ENCODE measurements at regions not wholly inside any gene's neighbourhood (a gene's known extent, or its start where the extent isn't known, plus 50 kb on each side); places are given as distances from the start of the nearest gene placed in this dataset.

GRCh38 chr18:76232779-76233178 lies 262.3 kb downstream of the ZNF516 start:
- ATAC-seq, result no peak
- no peak overlapping the region for H3K4me2 ChIP-seq

GRCh38 chr18:76232010-76232409 lies 263.0 kb downstream of the ZNF516 start:
- Mint-ChIP-seq H3K27ac (no peak overlapping the region), H3K4me1 (peaks cover 5% of the 10 kb centered on the region; the same call in 2 of the 3 replicates)
- ATAC-seq, result no peak
- TF ChIP-seq JUNB (IDR thresholded peaks at IDR 0.05; ENCODE audit: unreplicated experiment) (no peak), REST (IDR thresholded peaks at IDR 0.05; ENCODE audit: unreplicated experiment) (no peak)

More at GRCh38 chr18:76232779-76233178, 262.3 kb downstream of the ZNF516 start:
- Histone ChIP-seq H3K4me3 (no peak overlapping the region), H3K79me2 (replicated peaks; ENCODE audit: insufficient read depth) (no peaks in the 10 kb centered on the region), H3K36me3 (ENCODE audit: insufficient read depth) (no peaks in the 10 kb centered on the region), H4K20me1 (replicated peaks; ENCODE audit: insufficient read depth) (no peaks in the 10 kb centered on the region), H2AFZ (no peak overlapping the region), H3K4me1 (ENCODE audit: insufficient read depth) (no peaks in the 10 kb centered on the region), H3K27me3 (ENCODE audit: insufficient read depth) (no peaks in the 10 kb centered on the region), H3F3A (replicated peaks; ENCODE audit: low read depth) (no peaks in the 10 kb centered on the region), H3K9me2 (ENCODE audit: insufficient read depth) (peaks cover 7% of the 10 kb centered on the region; the same call in 1 of the 2 replicates), H3K27ac (ENCODE audit: low read depth) (no peak overlapping the region)
- no peak for DNase-seq (ENCODE audit: low spot score)
- peaks cover 5% of the 10 kb centered on the region; the same call in 2 of the 3 replicates for H3K4me1 Mint-ChIP-seq
- H3K4me3 Mint-ChIP-seq, result no peak overlapping the region
- TF ChIP-seq ETS1 (IDR thresholded peaks at IDR 0.05) (no peak), JUNB (IDR thresholded peaks at IDR 0.05; ENCODE audit: unreplicated experiment) (no peak), CTCF (conservative IDR thresholded peaks at IDR 0.05; ENCODE audit: low read depth in 2 of 2) (no peak), CREB1 (CRISPR knock-in tag; IDR thresholded peaks at IDR 0.05; ENCODE audit: low read depth) (no peak), EZH2 (IDR thresholded peaks at IDR 0.05; ENCODE audit: low read depth, unreplicated experiment) (no peak), ZNF331 (CRISPR knock-in tag; IDR thresholded peaks at IDR 0.05; ENCODE audit: low read depth) (no peak), STAT1 (IDR thresholded peaks at IDR 0.05; ENCODE audit: unreplicated experiment) (no peak), POLR2AphosphoS5 (IDR thresholded peaks at IDR 0.05; ENCODE audit: low read depth) (no peak), NANOG (IDR thresholded peaks at IDR 0.05; ENCODE audit: borderline replicate concordance) (no peak)
- H3K36me3 Mint-ChIP-seq (ENCODE audit: low read depth), result no peaks in the 10 kb centered on the region
- peaks cover 2% of the 10 kb centered on the region for H3K9me3 Mint-ChIP-seq
- no peak overlapping the region for H3K27ac Mint-ChIP-seq
- peaks cover 2% of the 10 kb centered on the region for H3K27me3 Mint-ChIP-seq (ENCODE audit: insufficient read depth, low read depth, poor library complexity)

More at GRCh38 chr18:76232010-76232409, 263.0 kb downstream of the ZNF516 start:
- Histone ChIP-seq H3K4me2 (no peak overlapping the region), H3K4me1 (ENCODE audit: insufficient read depth) (no peaks in the 10 kb centered on the region), H3K27me3 (ENCODE audit: insufficient read depth) (no peaks in the 10 kb centered on the region), H3K9me2 (ENCODE audit: insufficient read depth) (peaks cover 7% of the 10 kb centered on the region; the same call in 1 of the 2 replicates), H3K4me3 (no peak overlapping the region), H3K79me2 (replicated peaks; ENCODE audit: insufficient read depth) (no peaks in the 10 kb centered on the region), H3K36me3 (ENCODE audit: insufficient read depth) (no peaks in the 10 kb centered on the region), H4K20me1 (replicated peaks; ENCODE audit: insufficient read depth) (no peaks in the 10 kb centered on the region), H3K27ac (ENCODE audit: low read depth) (no peak overlapping the region), H3F3A (replicated peaks; ENCODE audit: low read depth) (no peaks in the 10 kb centered on the region), H2AFZ (no peak overlapping the region)
- DNase-seq (ENCODE audit: low spot score), result no peak
- Mint-ChIP-seq H3K4me3 (no peak overlapping the region), H3K27me3 (ENCODE audit: insufficient read depth, low read depth, poor library complexity) (peaks cover under 1% of the 10 kb centered on the region), H3K36me3 (ENCODE audit: low read depth) (no peaks in the 10 kb centered on the region), H3K9me3 (no peaks in the 10 kb centered on the region)

Data from GM23338 (cell line).